ENCODE measurements at regions not wholly inside any gene's neighbourhood (a gene's known extent, or its start where the extent isn't known, plus 50 kb on each side); places are given as distances from the start of the nearest gene placed in this dataset.

DNA sequence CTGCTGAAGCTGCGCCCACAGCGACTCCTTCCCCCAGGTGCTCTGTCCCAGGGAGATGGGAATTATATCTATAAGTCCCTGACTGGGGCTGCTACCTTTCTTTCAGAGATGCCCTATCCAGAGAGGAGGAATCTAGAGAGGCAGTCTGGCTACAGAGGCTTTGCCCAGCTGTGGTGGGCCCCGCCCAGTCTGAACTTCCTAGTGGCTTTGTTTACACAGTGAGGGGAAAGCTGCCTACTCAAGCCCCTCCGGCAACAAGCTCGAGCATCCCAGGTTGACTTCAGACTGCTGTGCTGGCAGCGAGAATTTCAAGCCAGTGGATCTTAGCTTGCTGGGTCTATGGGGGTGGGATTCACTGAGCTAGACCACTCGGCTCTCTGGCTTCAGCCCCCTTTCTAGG, 152.5 kb upstream of the MAP3K7 start:
- no peak overlapping the region for H3K27ac ChIP-seq
- CTCF ChIA-PET, result no interaction called here
- H3K9me3 ChIP-seq, result no peaks in the 10 kb centered on the region
- ATAC-seq (no peak), DNase-seq (ENCODE audit: low read depth in 1 of 2, low spot score in 1 of 2) (no peak), FAIRE-seq (no peak)
- H3K4me2 ChIP-seq, result no peak overlapping the region
- POLR2A ChIA-PET, result no interaction called here
- 40% methylated on average over 1 of the region's 7 CpGs for WGBS (ENCODE audit: missing lambda C conversion rate)
- TF ChIP-seq EP300 (IDR thresholded peaks at IDR 0.05) (no peak), CEBPB (IDR thresholded peaks at IDR 0.05) (no peak), GATA3 (IDR thresholded peaks at IDR 0.05; ENCODE audit: borderline replicate concordance) (no peak), POLR2AphosphoS2 (conservative IDR thresholded peaks at IDR 0.05; ENCODE audit: low read length) (no peak), EHMT2 (IDR thresholded peaks at IDR 0.05; ENCODE audit: low read depth) (no peak), RAD21 (conservative IDR thresholded peaks at IDR 0.05 in 1 of 2, IDR thresholded peaks at IDR 0.05 in 1 of 2) (no peak), HOXB13 (CRISPR knock-in tag; IDR thresholded peaks at IDR 0.05; ENCODE audit: low read depth) (no peak), CHD2 (IDR thresholded peaks at IDR 0.05; ENCODE audit: low read length, partially characterized antibody) (no peak), SREBF2 (IDR thresholded peaks at IDR 0.05) (no peak), KDM5A (IDR thresholded peaks at IDR 0.05) (no peak), RNF2 (IDR thresholded peaks at IDR 0.05; ENCODE audit: borderline replicate concordance, low read depth) (no peak), SMC3 (IDR thresholded peaks at IDR 0.05) (no peak), NPAS2 (CRISPR knock-in tag; IDR thresholded peaks at IDR 0.05; ENCODE audit: borderline replicate concordance) (no peak), NFE2L2 (conservative IDR thresholded peaks at IDR 0.05; ENCODE audit: low read length) (no peak), ZNF302 (CRISPR knock-in tag; IDR thresholded peaks at IDR 0.05) (no peak), MAZ (IDR thresholded peaks at IDR 0.05; ENCODE audit: borderline replicate concordance, low read depth, low read length) (no peak), ZC3H11A (IDR thresholded peaks at IDR 0.05) (no peak)
- TF ChIP-seq, protein P1, sequence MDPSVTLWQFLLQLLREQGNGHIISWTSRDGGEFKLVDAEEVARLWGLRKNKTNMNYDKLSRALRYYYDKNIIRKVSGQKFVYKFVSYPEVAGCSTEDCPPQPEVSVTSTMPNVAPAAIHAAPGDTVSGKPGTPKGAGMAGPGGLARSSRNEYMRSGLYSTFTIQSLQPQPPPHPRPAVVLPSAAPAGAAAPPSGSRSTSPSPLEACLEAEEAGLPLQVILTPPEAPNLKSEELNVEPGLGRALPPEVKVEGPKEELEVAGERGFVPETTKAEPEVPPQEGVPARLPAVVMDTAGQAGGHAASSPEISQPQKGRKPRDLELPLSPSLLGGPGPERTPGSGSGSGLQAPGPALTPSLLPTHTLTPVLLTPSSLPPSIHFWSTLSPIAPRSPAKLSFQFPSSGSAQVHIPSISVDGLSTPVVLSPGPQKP (IDR thresholded peaks at IDR 0.05; ENCODE audit: low read depth, low read length), result no peak
- TF ChIP-seq, protein P2, sequence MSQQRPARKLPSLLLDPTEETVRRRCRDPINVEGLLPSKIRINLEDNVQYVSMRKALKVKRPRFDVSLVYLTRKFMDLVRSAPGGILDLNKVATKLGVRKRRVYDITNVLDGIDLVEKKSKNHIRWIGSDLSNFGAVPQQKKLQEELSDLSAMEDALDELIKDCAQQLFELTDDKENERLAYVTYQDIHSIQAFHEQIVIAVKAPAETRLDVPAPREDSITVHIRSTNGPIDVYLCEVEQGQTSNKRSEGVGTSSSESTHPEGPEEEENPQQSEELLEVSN (IDR thresholded peaks at IDR 0.05; ENCODE audit: borderline replicate concordance, low read depth), result no peak
- TF ChIP-seq, protein P3, sequence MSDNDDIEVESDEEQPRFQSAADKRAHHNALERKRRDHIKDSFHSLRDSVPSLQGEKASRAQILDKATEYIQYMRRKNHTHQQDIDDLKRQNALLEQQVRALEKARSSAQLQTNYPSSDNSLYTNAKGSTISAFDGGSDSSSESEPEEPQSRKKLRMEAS (IDR thresholded peaks at IDR 0.05), result no peak
- H3K4me3 ChIP-seq, result no peak overlapping the region
- no peaks in the 10 kb centered on the region for H3K4me1 ChIP-seq

DNA sequence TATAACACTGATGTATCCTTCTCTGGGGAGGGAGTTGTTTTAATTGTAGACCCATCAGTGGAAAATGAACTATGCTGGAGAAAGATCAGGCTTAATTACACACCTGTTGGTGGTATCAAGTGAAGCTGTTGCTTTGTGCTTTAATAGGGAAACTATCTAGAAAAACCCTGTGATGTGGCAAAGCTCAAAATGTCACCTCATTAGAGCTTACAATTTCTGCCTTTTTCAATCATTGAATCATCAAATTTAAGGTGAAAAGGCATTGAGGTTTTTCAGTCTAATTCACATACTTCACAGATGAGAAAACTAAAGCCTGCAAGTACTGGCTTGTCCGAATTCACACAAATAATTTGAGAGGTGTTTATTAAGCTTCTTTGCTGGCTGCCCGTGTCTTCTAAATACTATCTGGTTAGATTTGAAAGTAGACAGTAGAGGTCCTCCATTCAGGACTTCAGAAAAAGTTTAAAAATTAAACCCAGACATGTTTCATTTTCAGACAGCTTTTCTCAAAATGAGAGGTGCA, 143.3 kb upstream of the MAP3K7 start:
- Histone ChIP-seq H3K4me3 (no peak overlapping the region), H3K9me3 (no peaks in the 10 kb centered on the region), H3K4me1 (no peaks in the 10 kb centered on the region), H3K4me2 (no peak overlapping the region), H3K27ac (no peak overlapping the region)
- DNase-seq (ENCODE audit: low read depth in 1 of 2, low spot score in 1 of 2), result no peak
- 3% methylated on average over 2 of the region's 2 CpGs for WGBS (ENCODE audit: missing lambda C conversion rate)
- ChIA-PET CTCF (no interaction called here), POLR2A (no interaction called here)
- FAIRE-seq, result no peak
- ATAC-seq, result no peak
- TF ChIP-seq NR3C1 (IDR thresholded peaks at IDR 0.05), result no peak
- TF ChIP-seq NPAS2 (CRISPR knock-in tag; IDR thresholded peaks at IDR 0.05; ENCODE audit: borderline replicate concordance), result no peak
- TF ChIP-seq EHMT2 (IDR thresholded peaks at IDR 0.05; ENCODE audit: low read depth), result no peak
- no peak for TF ChIP-seq FOSL2 (IDR thresholded peaks at IDR 0.05)
- TF ChIP-seq FOSL2 (CRISPR knock-in tag; IDR thresholded peaks at IDR 0.05), result no peak
- no peak for TF ChIP-seq ESRRA (IDR thresholded peaks at IDR 0.05; ENCODE audit: borderline replicate concordance, low read length)
- TF ChIP-seq HDAC2 (IDR thresholded peaks at IDR 0.05), result no peak
- no peak for TF ChIP-seq ZNF302 (CRISPR knock-in tag; IDR thresholded peaks at IDR 0.05)
- no peak for TF ChIP-seq CEBPB (IDR thresholded peaks at IDR 0.05)
- TF ChIP-seq, protein P2 (IDR thresholded peaks at IDR 0.05; ENCODE audit: borderline replicate concordance, low read depth), result no peak
- no peak for TF ChIP-seq CBX8 (IDR thresholded peaks at IDR 0.05)
- TF ChIP-seq, protein P4, sequence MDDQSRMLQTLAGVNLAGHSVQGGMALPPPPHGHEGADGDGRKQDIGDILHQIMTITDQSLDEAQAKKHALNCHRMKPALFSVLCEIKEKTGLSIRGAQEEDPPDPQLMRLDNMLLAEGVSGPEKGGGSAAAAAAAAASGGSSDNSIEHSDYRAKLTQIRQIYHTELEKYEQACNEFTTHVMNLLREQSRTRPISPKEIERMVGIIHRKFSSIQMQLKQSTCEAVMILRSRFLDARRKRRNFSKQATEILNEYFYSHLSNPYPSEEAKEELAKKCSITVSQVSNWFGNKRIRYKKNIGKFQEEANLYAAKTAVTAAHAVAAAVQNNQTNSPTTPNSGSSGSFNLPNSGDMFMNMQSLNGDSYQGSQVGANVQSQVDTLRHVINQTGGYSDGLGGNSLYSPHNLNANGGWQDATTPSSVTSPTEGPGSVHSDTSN (IDR thresholded peaks at IDR 0.05), result no peak
